CD4-positive, alpha-beta T cell treated with Interleukin-17A for 4 hours (primary cell): ENCODE measurements at regions not wholly inside any gene's neighbourhood (a gene's known extent, or its start where the extent isn't known, plus 50 kb on each side); places are given as distances from the start of the nearest gene placed in this dataset.
"Not testable (repeated sequence)": the region's sequence is repeated elsewhere in the genome, so short reads cannot be mapped to it uniquely, and the experiment has no call there.

Experiments used
- DNase-seq: peaks from one replicate; pipeline ENCODE4 v3.0.0-alpha.2; 2020; ENCODE audit warnings: mixed read lengths

- no peak for DNase-seq
Measured at GRCh38 chr1:194033646-194034045, 847.2 kb upstream of the B3GALT2 start.

GRCh38 chr1:194028002-194028401 lies 841.6 kb upstream of the B3GALT2 start:
- no peak for DNase-seq

GRCh38 chr1:194026422-194026821 lies 840.0 kb upstream of the B3GALT2 start:
- no peak for DNase-seq

GRCh38 chr1:194024659-194025058 lies 838.2 kb upstream of the B3GALT2 start:
- no peak for DNase-seq

GRCh38 chr1:194014014-194014413 lies 827.6 kb upstream of the B3GALT2 start:
- DNase-seq: no peak

GRCh38 chr1:194013561-194013960 lies 827.1 kb upstream of the B3GALT2 start:
- DNase-seq: no peak

- DNase-seq: no peak
Measured at GRCh38 chr1:194004146-194004545, 817.7 kb upstream of the B3GALT2 start.

GRCh38 chr1:194001726-194002350 lies 815.4 kb upstream of the B3GALT2 start:
- DNase-seq: not testable (repeated sequence)

- DNase-seq: no peak
Measured at GRCh38 chr1:193988885-193989284, 802.5 kb upstream of the B3GALT2 start.

GRCh38 chr1:193979219-193979618 lies 792.8 kb upstream of the B3GALT2 start:
- no peak for DNase-seq

GRCh38 chr1:193974286-193974798 lies 787.9 kb upstream of the B3GALT2 start:
- no peak for DNase-seq

GRCh38 chr1:193973428-193973827 lies 787.0 kb upstream of the B3GALT2 start:
- no peak for DNase-seq

GRCh38 chr1:193971595-193971994 lies 785.2 kb upstream of the B3GALT2 start:
- DNase-seq: no peak

GRCh38 chr1:193960499-193960898 lies 774.1 kb upstream of the B3GALT2 start:
- no peak for DNase-seq

- no peak for DNase-seq
Measured at GRCh38 chr1:193960040-193960439, 773.6 kb upstream of the B3GALT2 start.

GRCh38 chr1:193957556-193958095 lies 771.2 kb upstream of the B3GALT2 start:
- DNase-seq: no peak

- DNase-seq: no peak
Measured at GRCh38 chr1:193952778-193953374, 766.5 kb upstream of the B3GALT2 start.

- no peak for DNase-seq
Measured at GRCh38 chr1:193951984-193952383, 765.6 kb upstream of the B3GALT2 start.

GRCh38 chr1:193944454-193944853 lies 758.0 kb upstream of the B3GALT2 start:
- no peak for DNase-seq

- no peak for DNase-seq
Measured at GRCh38 chr1:193940176-193940575, 753.8 kb upstream of the B3GALT2 start.

GRCh38 chr1:193939585-193939984 lies 753.2 kb upstream of the B3GALT2 start:
- DNase-seq: no peak

GRCh38 chr1:193937308-193937707 lies 750.9 kb upstream of the B3GALT2 start:
- no peak for DNase-seq

- DNase-seq: no peak
Measured at GRCh38 chr1:193932979-193933378, 746.6 kb upstream of the B3GALT2 start.

- no peak for DNase-seq
Measured at GRCh38 chr1:193931356-193931755, 744.9 kb upstream of the B3GALT2 start.
